H9 (cell line): ENCODE measurements at regions not wholly inside any gene's neighbourhood (a gene's known extent, or its start where the extent isn't known, plus 50 kb on each side); places are given as distances from the start of the nearest gene placed in this dataset.

Experiments used
- DNase-seq: peaks from one replicate; pipeline ENCODE4 v3.0.0-alpha.2; 2017
- H2AFZ ChIP-seq: one replicate; pipeline ENCODE4 v1.6.1; 2013; ENCODE audit warnings: mild to moderate bottlenecking, low read length, control low read depth, moderate library complexity
- H2AK5ac ChIP-seq: 2 replicates; pipeline ENCODE4 v1.6.1; 2013; ENCODE audit warnings: low read length, control low read depth, mixed read lengths; ENCODE audit not compliant: insufficient read length
- H2BK120ac ChIP-seq: one replicate; pipeline ENCODE4 v1.6.1; 2013; ENCODE audit warnings: low read depth, mild to moderate bottlenecking, low read length, control low read depth, inconsistent platforms; ENCODE audit not compliant: poor library complexity, severe bottlenecking
- H2BK12ac ChIP-seq: 2 replicates; pipeline ENCODE4 v1.6.1; 2013; ENCODE audit warnings: low read length, control low read depth, mixed read lengths, low read depth; ENCODE audit not compliant: insufficient read length
- H2BK15ac ChIP-seq: 2 replicates; pipeline ENCODE4 v1.6.1; 2013; ENCODE audit warnings: low read depth, low read length, control low read depth
- H2BK20ac ChIP-seq: one replicate; pipeline ENCODE4 v1.6.1; 2013; ENCODE audit warnings: low read depth, mild to moderate bottlenecking, low read length, control low read depth, inconsistent platforms; ENCODE audit not compliant: poor library complexity, severe bottlenecking
- H2BK5ac ChIP-seq: 2 replicates; pipeline ENCODE4 v1.6.1; 2013; ENCODE audit warnings: low read length, control low read depth, mixed read lengths; ENCODE audit not compliant: insufficient read length
- H3K14ac ChIP-seq: 2 replicates; pipeline ENCODE4 v1.6.1; 2013; ENCODE audit warnings: low read length, control low read depth; ENCODE audit not compliant: insufficient read depth
- H3K18ac ChIP-seq: 2 replicates; pipeline ENCODE4 v1.6.1; 2013; ENCODE audit warnings: low read depth, mild to moderate bottlenecking, mixed read lengths, low read length, control low read depth; ENCODE audit not compliant: insufficient read length
- H3K23ac ChIP-seq: 2 replicates; pipeline ENCODE4 v1.6.1; 2013; ENCODE audit warnings: low read length, control low read depth, mixed read lengths, low read depth; ENCODE audit not compliant: insufficient read length
- H3K23me2 ChIP-seq: 2 replicates; pipeline ENCODE4 v1.6.1; 2013; ENCODE audit warnings: low read depth, mild to moderate bottlenecking, mixed read lengths, low read length, control low read depth; ENCODE audit not compliant: insufficient read length, poor library complexity, severe bottlenecking
- H3K27ac ChIP-seq: 2 replicates; pipeline ENCODE4 v1.5.1; 2013; ENCODE audit warnings: low read length, control low read depth, mixed read lengths, low read depth; ENCODE audit not compliant: insufficient read length
- H3K27me3 ChIP-seq: 2 replicates; pipeline ENCODE4 v1.6.1; 2013; ENCODE audit warnings: low read length, control low read depth, inconsistent platforms; ENCODE audit not compliant: insufficient read depth
- H3K4ac ChIP-seq: 2 replicates; pipeline ENCODE4 v1.6.1; 2013; ENCODE audit warnings: low read depth, mild to moderate bottlenecking, control low read depth, inconsistent platforms, low read length, moderate library complexity
- H3K4me1 ChIP-seq: 2 replicates; pipeline ENCODE4 v1.6.1; 2013; ENCODE audit warnings: low read length, control low read depth, inconsistent platforms; ENCODE audit not compliant: insufficient read depth
- H3K4me2 ChIP-seq: 2 replicates; pipeline ENCODE4 v1.6.1; 2013; ENCODE audit warnings: low read length, control low read depth, mixed read lengths; ENCODE audit not compliant: insufficient read length, insufficient read depth
- H3K56ac ChIP-seq: 2 replicates; pipeline ENCODE4 v1.6.1; 2013; ENCODE audit warnings: low read depth, mild to moderate bottlenecking, mixed read lengths, low read length, control low read depth; ENCODE audit not compliant: insufficient read length
- H3K79me1 ChIP-seq: 2 replicates; pipeline ENCODE4 v1.6.1; 2013; ENCODE audit warnings: low read depth, mild to moderate bottlenecking, moderate library complexity, low read length, control low read depth, inconsistent platforms; ENCODE audit not compliant: insufficient read depth, poor library complexity, severe bottlenecking
- H3K79me2 ChIP-seq: 2 replicates; pipeline ENCODE4 v1.6.1; 2013; ENCODE audit warnings: low read length, control low read depth, inconsistent platforms; ENCODE audit not compliant: insufficient read depth
- H3K9ac ChIP-seq: 2 replicates; pipeline ENCODE4 v1.6.1; 2013; ENCODE audit warnings: low read length, control low read depth, mixed read lengths; ENCODE audit not compliant: insufficient read length; ENCODE audit errors: extremely low read depth
- H3K9me3 ChIP-seq: one replicate; pipeline ENCODE4 v1.6.1; 2013; ENCODE audit warnings: low read depth, low read length, inconsistent platforms; ENCODE audit not compliant: control insufficient read depth
- H3T11ph ChIP-seq: one replicate; pipeline ENCODE4 v1.6.1; 2013; ENCODE audit warnings: mild to moderate bottlenecking, low read length, control low read depth, inconsistent platforms
- H4K20me1 ChIP-seq: one replicate; pipeline ENCODE4 v1.6.1; 2013; ENCODE audit not compliant: control insufficient read depth, insufficient read length, insufficient read depth
- H4K5ac ChIP-seq: 2 replicates; pipeline ENCODE4 v1.6.1; 2013; ENCODE audit warnings: low read depth, mild to moderate bottlenecking, mixed read lengths, low read length, control low read depth; ENCODE audit not compliant: insufficient read length
- H4K8ac ChIP-seq: replicated peaks from 2 replicates; pipeline ENCODE4 v1.6.1; 2013; ENCODE audit warnings: low read length, control low read depth, mixed read lengths, low read depth; ENCODE audit not compliant: insufficient read length
- H4K91ac ChIP-seq: 2 replicates; pipeline ENCODE4 v1.6.1; 2013; ENCODE audit warnings: low read depth, mild to moderate bottlenecking, moderate library complexity, mixed read lengths, low read length, control low read depth; ENCODE audit not compliant: insufficient read length
- H3K27ac Mint-ChIP-seq, 3 experiments: 2 replicates in 2 of 3; 3 replicates in 1 of 3; pipeline ENCODE4 v1.8.0; 2020 to 2021; ENCODE audit warnings: mixed read lengths in 3 of 3, mild to moderate bottlenecking in 1 of 3, moderate library complexity in 1 of 3
- H3K27me3 Mint-ChIP-seq: 2 replicates; pipeline ENCODE4 v1.8.0; 2021; ENCODE audit warnings: low read depth, mild to moderate bottlenecking, moderate library complexity, mixed read lengths
- H3K36me3 Mint-ChIP-seq, 3 experiments: 2 replicates in 2 of 3; 3 replicates in 1 of 3; pipeline ENCODE4 v1.8.0; 2020 to 2021; ENCODE audit warnings: low read depth in 3 of 3, mixed read lengths in 3 of 3; ENCODE audit not compliant: insufficient read depth in 1 of 3
- H3K4me1 Mint-ChIP-seq, 2 experiments: 2 replicates each; pipeline ENCODE4 v1.8.0; 2020; ENCODE audit warnings: mixed read lengths in 2 of 2
- H3K4me3 Mint-ChIP-seq, 2 experiments: 2 replicates in 1 of 2; 3 replicates in 1 of 2; pipeline ENCODE4 v1.8.0; 2020 to 2021; ENCODE audit warnings: mild to moderate bottlenecking in 2 of 2, mixed read lengths in 2 of 2, moderate library complexity in 1 of 2
- H3K9me3 Mint-ChIP-seq, 2 experiments: 2 replicates in 1 of 2; 3 replicates in 1 of 2; pipeline ENCODE4 v1.8.0; 2020; ENCODE audit warnings: mild to moderate bottlenecking in 2 of 2, mixed read lengths in 2 of 2, moderate library complexity in 1 of 2
- WGBS: extraction: QIAGEN DNeasy Blood & Tissue Kit; methylation state at CpG from one replicate; pipeline ENCODE4 v1.1.7; 2013; ENCODE audit warnings: missing lambda C conversion rate, low lambda C conversion rate, mixed read lengths; ENCODE audit not compliant: insufficient read length; ENCODE audit errors: extremely low coverage; 5-methylcytosine and 5-hydroxymethylcytosine counted together
- TF ChIP-seq, protein P1 (sequence below): fragments of 200-600 bp; sonication (generic); conservative IDR thresholded peaks from 3 replicates; pipeline ENCODE4 v1.8.0; 2021; ENCODE audit warnings: antibody characterized with exemption, mild to moderate bottlenecking

DNA sequence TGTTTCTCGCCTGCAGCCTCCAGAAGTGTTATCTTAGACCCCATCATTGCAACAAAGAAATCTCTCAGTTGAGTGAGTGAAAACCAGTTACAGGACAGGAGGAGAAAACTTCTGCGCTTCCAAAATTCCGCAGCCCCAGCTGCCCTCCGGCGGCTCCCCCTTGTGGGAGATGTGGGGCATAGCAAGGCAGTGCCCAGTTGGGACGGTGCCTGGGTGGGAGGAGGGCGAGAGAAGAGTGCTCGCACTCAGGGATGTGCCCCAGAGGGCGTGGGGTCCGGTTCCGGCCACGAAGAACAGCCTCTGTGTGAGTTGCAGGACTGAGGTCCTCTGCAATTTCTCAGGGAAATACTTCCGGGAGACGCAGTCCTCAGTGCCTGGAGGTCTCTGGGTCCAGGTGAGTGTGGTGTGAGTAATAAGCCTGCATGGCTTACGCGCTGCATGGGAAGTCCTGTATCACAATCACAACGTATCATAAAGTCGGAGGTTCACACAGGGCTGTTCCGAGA, 87.0 kb upstream of the BLID start:
- Histone ChIP-seq H4K91ac (no peak overlapping the region), H3K79me2 (no peaks in the 10 kb centered on the region), H2BK5ac (no peak overlapping the region), H3K4ac (no peak overlapping the region), H3K4me2 (peak overlapping the region; percentile 38), H4K8ac (no peak overlapping the region), H2BK20ac (no peak overlapping the region), H3K14ac (0 out of 2 replicates have a peak overlapping the region, but pooled peaks have one; percentile 53), H4K20me1 (no peaks in the 10 kb centered on the region), H3K23ac (no peak overlapping the region), H3K9me3 (no peaks in the 10 kb centered on the region), H3K27ac (no peak overlapping the region), H3K4me1 (no peaks in the 10 kb centered on the region), H3K23me2 (peaks cover 4% of the 10 kb centered on the region), H4K5ac (no peak overlapping the region), H3K56ac (no peak overlapping the region), H2BK120ac (no peak overlapping the region), H2BK15ac (no peak overlapping the region), H3T11ph (no peak overlapping the region), H3K18ac (no peak overlapping the region), H2BK12ac (no peak overlapping the region), H2AFZ (peak overlapping the region; percentile 80), H3K27me3 (no peaks in the 10 kb centered on the region), H3K79me1 (no peaks in the 10 kb centered on the region), H2AK5ac (no peak overlapping the region), H3K9ac (no peak overlapping the region)
- Mint-ChIP-seq H3K4me1 (peaks cover 9 to 12% of the 10 kb centered on the region in 2 experiments), H3K4me3 (peak overlapping the region; percentile 39 to 41; a peak in 4 of 5 replicates), H3K27ac (no peak overlapping the region), H3K36me3 (no peaks in the 10 kb centered on the region), H3K27me3 (peaks cover 9% of the 10 kb centered on the region), H3K9me3 (no peaks in the 10 kb centered on the region)
- DNase-seq: peak; percentile 81
- no CpG with 5 or more reads among the region's 19 CpGs for WGBS
- TF ChIP-seq, protein P1, sequence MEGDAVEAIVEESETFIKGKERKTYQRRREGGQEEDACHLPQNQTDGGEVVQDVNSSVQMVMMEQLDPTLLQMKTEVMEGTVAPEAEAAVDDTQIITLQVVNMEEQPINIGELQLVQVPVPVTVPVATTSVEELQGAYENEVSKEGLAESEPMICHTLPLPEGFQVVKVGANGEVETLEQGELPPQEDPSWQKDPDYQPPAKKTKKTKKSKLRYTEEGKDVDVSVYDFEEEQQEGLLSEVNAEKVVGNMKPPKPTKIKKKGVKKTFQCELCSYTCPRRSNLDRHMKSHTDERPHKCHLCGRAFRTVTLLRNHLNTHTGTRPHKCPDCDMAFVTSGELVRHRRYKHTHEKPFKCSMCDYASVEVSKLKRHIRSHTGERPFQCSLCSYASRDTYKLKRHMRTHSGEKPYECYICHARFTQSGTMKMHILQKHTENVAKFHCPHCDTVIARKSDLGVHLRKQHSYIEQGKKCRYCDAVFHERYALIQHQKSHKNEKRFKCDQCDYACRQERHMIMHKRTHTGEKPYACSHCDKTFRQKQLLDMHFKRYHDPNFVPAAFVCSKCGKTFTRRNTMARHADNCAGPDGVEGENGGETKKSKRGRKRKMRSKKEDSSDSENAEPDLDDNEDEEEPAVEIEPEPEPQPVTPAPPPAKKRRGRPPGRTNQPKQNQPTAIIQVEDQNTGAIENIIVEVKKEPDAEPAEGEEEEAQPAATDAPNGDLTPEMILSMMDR: peak; percentile 98
